SK-N-SH (cell line): ENCODE measurements at regions not wholly inside any gene's neighbourhood (a gene's known extent, or its start where the extent isn't known, plus 50 kb on each side); places are given as distances from the start of the nearest gene placed in this dataset.

Experiments used
- CTCF ChIA-PET: fragments of 300-600, 350-600 bp; formaldehyde crosslinking; extraction: SDS; loops from one replicate; lab custom pipeline; 2021; lab: Yijun Ruan, JAX
- POLR2A ChIA-PET: fragments of 350-600 bp; sonication (Branson Sonifier 250); formaldehyde crosslinking; extraction: SDS; loops from one replicate; lab custom pipeline; 2020; ENCODE audit warnings: antibody characterized with exemption, inconsistent platforms; lab: Yijun Ruan, JAX
- DNase-seq: peaks from one replicate; pipeline ENCODE4 v3.0.0; 2012
- H2AFZ ChIP-seq: fragments of 200-600 bp; sonication (generic); 2 replicates; pipeline ENCODE4 v1.8.1; 2016; ENCODE audit warnings: antibody characterized with exemption, mild to moderate bottlenecking, low read depth
- H3F3A ChIP-seq: fragments of 200-600 bp; sonication (generic); replicated peaks from 2 replicates; pipeline ENCODE3; 2016; ENCODE audit warnings: antibody characterized with exemption, mild to moderate bottlenecking; ENCODE audit not compliant: insufficient read depth
- H3K27ac ChIP-seq, 2 experiments: fragments of 200-500 bp in 1 of 2; fragments of 200-600 bp in 1 of 2; sonication (Bioruptor generic) in 1 of 2; sonication (generic), shearing (Covaris generic) in 1 of 2; 2 replicates each; pipeline versions ENCODE4 v1.5.1 to v1.6.1; 2014 to 2016; ENCODE audit warnings: low read depth in 2 of 2, inconsistent platforms in 1 of 2, low read length in 1 of 2, mild to moderate bottlenecking in 1 of 2, mixed read lengths in 1 of 2
- H3K27me3 ChIP-seq: fragments of 200-600 bp; sonication (generic), shearing (Covaris generic); 2 replicates; pipeline ENCODE4 v1.6.1; 2016; ENCODE audit warnings: mixed run types; ENCODE audit not compliant: insufficient read depth
- H3K36me3 ChIP-seq, 2 experiments: fragments of 200-500 bp in 1 of 2; fragments of 200-600 bp in 1 of 2; sonication (Bioruptor generic) in 1 of 2; sonication (generic) in 1 of 2; replicated peaks in 1 of 2; 2 replicates each; pipeline versions ENCODE3 to v1.5.1; 2014 to 2016; ENCODE audit warnings: low read length in 1 of 2, mild to moderate bottlenecking in 1 of 2; ENCODE audit not compliant: insufficient read depth in 2 of 2, control insufficient read depth in 1 of 2
- H3K4me1 ChIP-seq, 2 experiments: fragments of 200-500 bp in 1 of 2; fragments of 200-600 bp in 1 of 2; sonication (Bioruptor generic) in 1 of 2; sonication (generic), shearing (Covaris generic) in 1 of 2; 2 replicates each; pipeline versions ENCODE4 v1.5.1 to v1.6.1; 2014 to 2016; ENCODE audit warnings: low read depth in 1 of 2, low read length in 1 of 2, mixed run types in 1 of 2; ENCODE audit not compliant: insufficient read depth in 2 of 2, control insufficient read depth in 1 of 2
- H3K4me2 ChIP-seq: fragments of 200-600 bp; sonication (generic), shearing (Covaris generic); 2 replicates; pipeline ENCODE4 v1.6.1; 2017; ENCODE audit warnings: mixed run types
- H3K4me3 ChIP-seq, 2 experiments: fragments of 200-500 bp in 1 of 2; fragments of 200-600 bp in 1 of 2; sonication (Bioruptor generic) in 1 of 2; sonication (generic), shearing (Covaris generic) in 1 of 2; 2 replicates each; pipeline versions ENCODE4 v1.5.1 to v1.8.1; 2014 to 2016; ENCODE audit warnings: low read depth in 2 of 2, inconsistent platforms in 1 of 2, low read length in 1 of 2, mild to moderate bottlenecking in 1 of 2, mixed read lengths in 1 of 2, moderate library complexity in 1 of 2
- H3K79me2 ChIP-seq: fragments of 200-600 bp; sonication (generic); 2 replicates; pipeline ENCODE4 v1.8.1; 2017; ENCODE audit warnings: mild to moderate bottlenecking; ENCODE audit not compliant: insufficient read depth
- H3K9ac ChIP-seq: fragments of 200-600 bp; sonication (generic); 2 replicates; pipeline ENCODE4 v1.6.1; 2017; ENCODE audit warnings: mixed run types
- H3K9me2 ChIP-seq: fragments of 200-600 bp; sonication (generic); 2 replicates; pipeline ENCODE4 v1.6.1; 2017; ENCODE audit warnings: mixed run types
- H3K9me3 ChIP-seq: fragments of 200-600 bp; sonication (generic); 2 replicates; pipeline ENCODE4 v1.6.1; 2017; ENCODE audit warnings: mixed run types, mild to moderate bottlenecking, moderate library complexity
- H4K20me1 ChIP-seq: fragments of 200-600 bp; sonication (generic); 2 replicates; pipeline ENCODE4 v1.6.1; 2017; ENCODE audit warnings: mild to moderate bottlenecking, mixed run types; ENCODE audit not compliant: insufficient read depth
- CHD2 ChIP-seq: fragments of 150-350 bp; IDR thresholded peaks from 2 replicates; pipeline ENCODE4 v1.6.1; 2018; ENCODE audit warnings: low read length; ENCODE audit not compliant: partially characterized antibody
- CTCF ChIP-seq: fragments of 200-600 bp; sonication (generic); IDR thresholded peaks from 2 replicates; pipeline ENCODE4 v1.6.1; 2017; ENCODE audit warnings: antibody characterized with exemption, mild to moderate bottlenecking, moderate library complexity
- ELF1 ChIP-seq: IDR thresholded peaks from 2 replicates; pipeline ENCODE4 v1.4.0; 2012
- EP300 ChIP-seq, 2 experiments: IDR thresholded peaks; 2 replicates each; pipeline versions ENCODE4 v1.4.0 to v1.6.1; 2012; ENCODE audit warnings: borderline replicate concordance in 1 of 2, low read depth in 1 of 2, low read length in 1 of 2
- FOXJ3 ChIP-seq: sonication (generic); formaldehyde crosslinking; IDR thresholded peaks from 2 replicates; pipeline ENCODE4 v1.5.1; 2020; ENCODE audit warnings: mild to moderate bottlenecking, missing genetic modification reagents
- GATA2 ChIP-seq: sonication (generic); formaldehyde crosslinking; IDR thresholded peaks from 2 replicates; pipeline ENCODE4 v1.5.0; 2020; ENCODE audit warnings: mild to moderate bottlenecking, missing genetic modification reagents
- MXI1 ChIP-seq: IDR thresholded peaks from 2 replicates; pipeline ENCODE4 v1.6.1; 2012; ENCODE audit warnings: mild to moderate bottlenecking, low read depth, low read length, improper control_type of control experiment
- NFIC ChIP-seq: IDR thresholded peaks from 2 replicates; pipeline ENCODE4 v1.4.0; 2012; ENCODE audit warnings: borderline replicate concordance
- NRF1 ChIP-seq: IDR thresholded peaks from 2 replicates; pipeline ENCODE4 v1.6.1; 2012; ENCODE audit warnings: low read depth, mild to moderate bottlenecking, low read length
- PBX3 ChIP-seq: IDR thresholded peaks from 2 replicates; pipeline ENCODE4; 2012
- POLR2AphosphoS5 ChIP-seq: IDR thresholded peaks from 2 replicates; pipeline ENCODE4 v1.6.1; 2012; ENCODE audit warnings: low read depth, low read length
- RAD21 ChIP-seq: IDR thresholded peaks from 2 replicates; pipeline ENCODE4 v1.6.1; 2012; ENCODE audit warnings: mild to moderate bottlenecking, low read length
- RCOR1 ChIP-seq: fragments of 150-350 bp; IDR thresholded peaks from 2 replicates; pipeline ENCODE4 v1.6.1; 2017; ENCODE audit warnings: antibody characterized with exemption, low read length
- RFX5 ChIP-seq: IDR thresholded peaks from 2 replicates; pipeline ENCODE4 v1.6.1; 2012; ENCODE audit warnings: mild to moderate bottlenecking, improper control_type of control experiment, low read length
- RXRA ChIP-seq: IDR thresholded peaks from 2 replicates; pipeline ENCODE4 v1.4.0; 2012; ENCODE audit warnings: low read depth, mild to moderate bottlenecking, borderline replicate concordance
- SMC3 ChIP-seq: IDR thresholded peaks from 2 replicates; pipeline ENCODE4 v1.6.1; 2012; ENCODE audit warnings: low read depth, low read length, improper control_type of control experiment
- TEAD4 ChIP-seq: IDR thresholded peaks from 2 replicates; pipeline ENCODE4 v1.4.0; 2012; ENCODE audit warnings: mild to moderate bottlenecking, borderline replicate concordance; ENCODE audit not compliant: insufficient read depth
- USF2 ChIP-seq: fragments of 150-350 bp; IDR thresholded peaks from 2 replicates; pipeline ENCODE4 v1.6.1; 2017; ENCODE audit warnings: antibody characterized with exemption, low read length, low read depth, borderline replicate concordance
- ZBTB33 ChIP-seq: IDR thresholded peaks from 2 replicates; pipeline ENCODE4 v1.4.0; 2012; ENCODE audit warnings: low read depth, borderline replicate concordance
- WGBS: methylation state at CpG from one replicate; pipeline ENCODE4 v1.1.6; 2017; ENCODE audit warnings: low lambda C conversion rate; 5-methylcytosine and 5-hydroxymethylcytosine counted together

- H3K79me2 ChIP-seq, result no peaks in the 10 kb centered on the region
- H3K9me2 ChIP-seq, result no peaks in the 10 kb centered on the region
- CTCF ChIA-PET, result interaction anchor here (0.6 kb wide), 1 partner anchor 440 kb away, joined by 3 read pairs; no protein-coding TSS in a partner anchor
- no peak for TF ChIP-seq NFIC
- TF ChIP-seq EP300 (IDR thresholded peaks at IDR 0.05; ENCODE audit: borderline replicate concordance in 1 of 2, low read depth in 1 of 2, low read length in 1 of 2), result no peak
- TF ChIP-seq RAD21, result no peak
- no peak for TF ChIP-seq TEAD4
- no peak for TF ChIP-seq RFX5
- TF ChIP-seq PBX3, result no peak
- no peak for TF ChIP-seq SMC3
- TF ChIP-seq NRF1, result no peak
- no peak for TF ChIP-seq USF2
- TF ChIP-seq POLR2AphosphoS5, result no peak
- TF ChIP-seq CHD2, result no peak
- no peak for TF ChIP-seq GATA2 (CRISPR knock-in tag)
- TF ChIP-seq RXRA, result no peak
- TF ChIP-seq FOXJ3 (CRISPR knock-in tag), result no peak
- no peak for TF ChIP-seq ZBTB33
- no peaks in the 10 kb centered on the region; a peak in 1 of 4 replicates for H3K4me1 ChIP-seq
- H3K36me3 ChIP-seq, result no peaks in the 10 kb centered on the region
- H3K4me2 ChIP-seq, result no peak overlapping the region
- no peaks in the 10 kb centered on the region for H3K27me3 ChIP-seq
- H2AFZ ChIP-seq, result no peak overlapping the region
- no peak overlapping the region for H3K9ac ChIP-seq
- H4K20me1 ChIP-seq, result no peaks in the 10 kb centered on the region
- H3K27ac ChIP-seq, result no peak overlapping the region
- H3F3A ChIP-seq, result no peaks in the 10 kb centered on the region
- DNase-seq, result no peak
- no peak overlapping the region for H3K4me3 ChIP-seq
- H3K9me3 ChIP-seq, result no peaks in the 10 kb centered on the region
- POLR2A ChIA-PET, result no interaction called here
These were observed 178.9 kb upstream of the DPT start for GRCh38 chr1:168907786-168908348.

- no peaks in the 10 kb centered on the region; a peak in 2 of 4 replicates for H3K4me1 ChIP-seq
- H3F3A ChIP-seq, result no peaks in the 10 kb centered on the region
- H3K27ac ChIP-seq, result no peak overlapping the region
- H3K27me3 ChIP-seq, result no peaks in the 10 kb centered on the region
- H3K79me2 ChIP-seq, result no peaks in the 10 kb centered on the region
- CTCF ChIA-PET, result no interaction called here
- TF ChIP-seq NFIC (no peak), NRF1 (no peak), PBX3 (no peak), ELF1 (no peak), MXI1 (no peak), RCOR1 (no peak), CTCF (no peak), ZBTB33 (no peak)
- no peaks in the 10 kb centered on the region for H4K20me1 ChIP-seq
- no peak overlapping the region for H3K4me3 ChIP-seq
- no peaks in the 10 kb centered on the region for H3K36me3 ChIP-seq
- no peaks in the 10 kb centered on the region for H3K9me2 ChIP-seq
- 59% methylated on average over 2 of the region's 2 CpGs for WGBS
- H2AFZ ChIP-seq, result no peak overlapping the region
- H3K9ac ChIP-seq, result no peak overlapping the region
- H3K4me2 ChIP-seq, result no peak overlapping the region
- POLR2A ChIA-PET, result no interaction called here
- DNase-seq, result no peak
- H3K9me3 ChIP-seq, result no peaks in the 10 kb centered on the region
These were observed 181.4 kb upstream of the DPT start for GRCh38 chr1:168910403-168910802.
